H1 (cell line): ENCODE measurements at regions not wholly inside any gene's neighbourhood (a gene's known extent, or its start where the extent isn't known, plus 50 kb on each side); places are given as distances from the start of the nearest gene placed in this dataset.

Experiments
- CTCF ChIA-PET: fragments of 300-600 bp; sonication (Branson Sonifier 250); formaldehyde crosslinking; loops from one replicate; lab custom pipeline; 2021; ENCODE audit not compliant: partially characterized antibody; lab: Charles Lee
- POLR2A ChIA-PET: fragments of 300-600 bp; sonication (Branson Sonifier 250); formaldehyde crosslinking; loops from one replicate; lab custom pipeline; 2021; ENCODE audit warnings: inconsistent platforms; ENCODE audit not compliant: partially characterized antibody; lab: Charles Lee
- DNase-seq, 2 experiments: peaks; one replicate each; pipeline versions ENCODE4 v3.0.0 to v3.0.0-alpha.2; 2010 to 2022; ENCODE audit warnings: low spot score in 2 of 2, low read depth in 1 of 2, mixed read lengths in 1 of 2
- FAIRE-seq: peaks from 2 replicates; lab custom pipeline; 2011; peaks lifted over from hg19 to GRCh38; lab: Jason Lieb, UNC
- H2AFZ ChIP-seq: 2 replicates; pipeline ENCODE4 v1.8.1; 2012; ENCODE audit warnings: low read length, inconsistent platforms
- H2AK5ac ChIP-seq: 2 replicates; pipeline ENCODE4 v1.6.1; 2013; ENCODE audit warnings: low read depth, low read length
- H2BK120ac ChIP-seq: replicated peaks from 2 replicates; pipeline ENCODE3; 2013; ENCODE audit warnings: low read depth, low read length, inconsistent platforms
- H2BK12ac ChIP-seq: 2 replicates; pipeline ENCODE4 v1.6.1; 2013; ENCODE audit warnings: low read depth, low read length
- H2BK15ac ChIP-seq: 2 replicates; pipeline ENCODE4 v1.6.1; 2013; ENCODE audit warnings: low read length
- H2BK20ac ChIP-seq: 2 replicates; pipeline ENCODE4 v1.6.1; 2013; ENCODE audit warnings: low read length
- H2BK5ac ChIP-seq: 2 replicates; pipeline ENCODE4 v1.6.1; 2013; ENCODE audit warnings: low read depth, low read length
- H3K14ac ChIP-seq: 2 replicates; pipeline ENCODE4 v1.6.1; 2013; ENCODE audit warnings: inconsistent platforms; ENCODE audit not compliant: insufficient read length
- H3K18ac ChIP-seq: 2 replicates; pipeline ENCODE4 v1.6.1; 2013; ENCODE audit warnings: low read length; ENCODE audit errors: extremely low read depth
- H3K23ac ChIP-seq: 2 replicates; pipeline ENCODE4 v1.6.1; 2013; ENCODE audit warnings: inconsistent platforms; ENCODE audit not compliant: insufficient read length
- H3K23me2 ChIP-seq: 2 replicates; pipeline ENCODE4 v1.6.1; 2013; ENCODE audit warnings: low read depth, low read length
- H3K27ac ChIP-seq: 2 replicates; pipeline ENCODE4 v1.6.1; 2011; ENCODE audit warnings: low read depth, low read length, inconsistent platforms
- H3K27me3 ChIP-seq, 4 experiments: replicated peaks in 1 of 4; 1 replicate in 1 of 4; 2 replicates in 3 of 4; pipeline versions ENCODE4 v1.6.1 to v1.8.1; 2011 to 2013; ENCODE audit warnings: low read length in 3 of 4, mild to moderate bottlenecking in 3 of 4, inconsistent platforms in 2 of 4, mixed read lengths in 2 of 4, moderate library complexity in 1 of 4; ENCODE audit not compliant: control insufficient read depth in 3 of 4, insufficient read depth in 3 of 4; ENCODE audit errors: extremely low read depth in 1 of 4
- H3K36me3 ChIP-seq, 4 experiments: 2 replicates each; pipeline versions ENCODE4 v1.6.1 to v1.8.1; 2011 to 2013; ENCODE audit warnings: mild to moderate bottlenecking in 4 of 4, low read length in 3 of 4, moderate library complexity in 2 of 4, control low read depth in 1 of 4, inconsistent platforms in 1 of 4; ENCODE audit not compliant: insufficient read depth in 4 of 4, control insufficient read depth in 2 of 4
- H3K4ac ChIP-seq: replicated peaks from 2 replicates; pipeline ENCODE3; 2013; ENCODE audit warnings: low read length, low read depth, mixed read lengths, inconsistent platforms; ENCODE audit not compliant: insufficient read length
- H3K4me1 ChIP-seq, 4 experiments: replicated peaks in 1 of 4; 1 replicate in 1 of 4; 2 replicates in 3 of 4; pipeline versions ENCODE4 v1.6.1 to v1.8.1; 2011 to 2013; ENCODE audit warnings: low read length in 3 of 4, inconsistent platforms in 2 of 4, mixed read lengths in 1 of 4; ENCODE audit not compliant: insufficient read depth in 4 of 4, control insufficient read depth in 3 of 4
- H3K4me2 ChIP-seq, 2 experiments: 2 replicates each; pipeline versions ENCODE4 v1.6.1 to v1.8.1; 2011 to 2013; ENCODE audit warnings: low read depth in 2 of 2, low read length in 2 of 2, control low read depth in 1 of 2, inconsistent platforms in 1 of 2, mild to moderate bottlenecking in 1 of 2; ENCODE audit not compliant: insufficient read depth in 1 of 2
- H3K4me3 ChIP-seq, 4 experiments: fragments of 200-600, 300-600 bp in 1 of 4; sonication (generic), shearing (Covaris generic), sonication (Bioruptor Twin) in 1 of 4; 2 replicates each; pipeline versions ENCODE4 v1.5.1 to v1.8.1; 2011 to 2016; ENCODE audit warnings: low read length in 4 of 4, low read depth in 3 of 4, control low read depth in 2 of 4, inconsistent platforms in 2 of 4, mild to moderate bottlenecking in 2 of 4, mixed read lengths in 1 of 4, moderate library complexity in 1 of 4; ENCODE audit not compliant: insufficient read depth in 2 of 4; ENCODE audit errors: extremely low read depth in 1 of 4
- H3K56ac ChIP-seq: replicated peaks from 2 replicates; pipeline ENCODE3; 2013; ENCODE audit warnings: low read depth, mild to moderate bottlenecking, mixed read lengths, low read length, inconsistent platforms; ENCODE audit not compliant: insufficient read length
- H3K79me1 ChIP-seq: 2 replicates; pipeline ENCODE4 v1.6.1; 2013; ENCODE audit warnings: low read depth, low read length, control low read depth
- H3K79me2 ChIP-seq, 2 experiments: 2 replicates each; pipeline versions ENCODE4 v1.6.1 to v1.8.1; 2012 to 2013; ENCODE audit warnings: low read length in 2 of 2, mild to moderate bottlenecking in 2 of 2, inconsistent platforms in 1 of 2; ENCODE audit not compliant: insufficient read depth in 2 of 2, control insufficient read depth in 1 of 2
- H3K9ac ChIP-seq, 4 experiments: replicated peaks in 1 of 4; 1 replicate in 1 of 4; 2 replicates in 3 of 4; pipeline versions ENCODE4 v1.6.1 to v1.8.1; 2011 to 2013; ENCODE audit warnings: low read depth in 3 of 4, low read length in 3 of 4, control low read depth in 2 of 4, mild to moderate bottlenecking in 2 of 4, moderate library complexity in 2 of 4, inconsistent platforms in 1 of 4; ENCODE audit errors: extremely low read depth in 1 of 4
- H3K9me3 ChIP-seq, 2 experiments: 2 replicates each; pipeline versions ENCODE4 v1.6.1 to v1.8.1; 2012 to 2013; ENCODE audit warnings: mild to moderate bottlenecking in 2 of 2, moderate library complexity in 2 of 2, control low read depth in 1 of 2, inconsistent platforms in 1 of 2, low read depth in 1 of 2, low read length in 1 of 2, mixed read lengths in 1 of 2; ENCODE audit not compliant: insufficient read depth in 2 of 2
- H4K20me1 ChIP-seq, 2 experiments: replicated peaks in 1 of 2; 2 replicates each; pipeline versions ENCODE3 to v1.8.1; 2011 to 2013; ENCODE audit warnings: inconsistent platforms in 2 of 2, low read length in 2 of 2, mild to moderate bottlenecking in 1 of 2; ENCODE audit not compliant: insufficient read depth in 2 of 2, control insufficient read depth in 1 of 2
- H4K5ac ChIP-seq: 2 replicates; pipeline ENCODE4 v1.6.1; 2013; ENCODE audit warnings: low read length, low read depth, mixed read lengths, inconsistent platforms; ENCODE audit not compliant: insufficient read length
- H4K8ac ChIP-seq: 2 replicates; pipeline ENCODE4 v1.8.0; 2013; ENCODE audit warnings: mild to moderate bottlenecking, moderate library complexity, low read length, inconsistent platforms; ENCODE audit not compliant: insufficient read depth; ENCODE audit errors: extremely low read depth
- H4K91ac ChIP-seq: replicated peaks from 2 replicates; pipeline ENCODE3; 2013; ENCODE audit warnings: low read length, mixed read lengths, inconsistent platforms; ENCODE audit not compliant: insufficient read length
- CBX8 ChIP-seq: fragments of 300-800, 300-1000 bp; sonication (generic); IDR thresholded peaks from 2 replicates; pipeline ENCODE4 v1.7.1; 2016; ENCODE audit warnings: low read depth, low read length, borderline replicate concordance
- EZH2 ChIP-seq: fragments of 200-600 bp; sonication (generic); IDR thresholded peaks from 2 replicates; pipeline ENCODE4 v1.7.1; 2012; ENCODE audit warnings: low read depth, mild to moderate bottlenecking, moderate library complexity, low read length, inconsistent platforms; ENCODE audit not compliant: severe bottlenecking
- GABPA ChIP-seq: IDR thresholded peaks from 2 replicates; pipeline ENCODE4 v1.6.1; 2011; ENCODE audit warnings: mild to moderate bottlenecking, low read length, moderate library complexity, borderline replicate concordance; ENCODE audit not compliant: insufficient read depth
- JUN ChIP-seq: IDR thresholded peaks from 2 replicates; pipeline ENCODE4 v1.6.1; 2011; ENCODE audit warnings: low read depth, mild to moderate bottlenecking, improper control_type of control experiment, low read length
- JUND ChIP-seq: IDR thresholded peaks from 2 replicates; pipeline ENCODE4 v1.6.1; 2011; ENCODE audit warnings: mild to moderate bottlenecking, improper control_type of control experiment, low read length
- RBBP5 ChIP-seq: IDR thresholded peaks from 2 replicates; pipeline ENCODE4 v1.7.1; 2012; ENCODE audit warnings: low read depth, mild to moderate bottlenecking, inconsistent platforms, low read length, moderate library complexity, borderline replicate concordance
- RFX5 ChIP-seq: IDR thresholded peaks from 2 replicates; pipeline ENCODE4 v1.6.1; 2011; ENCODE audit warnings: low read depth, low read length, improper control_type of control experiment, borderline replicate concordance
- SIX5 ChIP-seq: IDR thresholded peaks from 2 replicates; pipeline ENCODE4 v1.6.1; 2011; ENCODE audit warnings: mild to moderate bottlenecking, low read depth, low read length
- SP4 ChIP-seq: IDR thresholded peaks from 2 replicates; pipeline ENCODE4 v1.6.1; 2012; ENCODE audit warnings: low read length, inconsistent platforms
- TEAD4 ChIP-seq: IDR thresholded peaks from 2 replicates; pipeline ENCODE4 v1.6.1; 2012; ENCODE audit warnings: low read depth, low read length, inconsistent platforms, mixed read lengths
- WGBS, 2 experiments: shearing (Covaris generic) in 1 of 2; methylation state at CpG; one replicate each; pipeline versions ENCODE4 v1.1.6 to v1.1.7; 2013 to 2015; ENCODE audit warnings: low lambda C conversion rate in 2 of 2, mixed read lengths in 2 of 2, inconsistent platforms in 1 of 2, low coverage in 1 of 2, missing lambda C conversion rate in 1 of 2; ENCODE audit not compliant: insufficient replicate concordance in 2 of 2, insufficient coverage in 1 of 2, insufficient read length in 1 of 2; ENCODE audit errors: extremely low coverage in 1 of 2, missing lambda C conversion rate in 1 of 2; 5-methylcytosine and 5-hydroxymethylcytosine counted together
- TF ChIP-seq, protein P1 (sequence below): IDR thresholded peaks from 2 replicates; pipeline ENCODE4 v1.6.1; 2012; ENCODE audit warnings: low read length, inconsistent platforms
- TF ChIP-seq, protein P2 (sequence below): IDR thresholded peaks from 2 replicates; pipeline ENCODE4 v1.6.1; 2011; ENCODE audit warnings: low read depth, mild to moderate bottlenecking, low read length; ENCODE audit not compliant: insufficient read depth
- TF ChIP-seq, protein P3 (sequence below): IDR thresholded peaks from 2 replicates; pipeline ENCODE4 v1.6.1; 2012; ENCODE audit warnings: inconsistent platforms

DNA sequence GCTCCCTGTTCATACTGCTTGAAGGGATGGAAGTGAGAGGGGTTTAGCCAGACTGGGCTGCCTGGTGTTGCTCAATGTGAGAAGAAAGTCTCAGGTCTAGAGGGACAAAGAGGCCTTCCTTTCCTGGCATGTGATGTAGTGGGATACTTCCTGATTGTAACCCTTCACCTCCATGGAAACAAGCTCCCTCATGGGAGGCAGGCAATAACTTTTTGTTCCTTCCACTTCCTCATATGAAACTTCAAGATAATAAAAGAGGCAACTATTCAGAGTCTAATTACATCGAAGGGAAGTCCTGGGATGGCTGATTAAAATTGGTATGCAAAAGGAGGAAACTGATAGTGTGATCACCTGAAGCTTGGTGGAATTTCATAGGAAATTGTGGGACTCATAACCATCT is 84.1 kb upstream of the ETV1 start:
- H2BK120ac ChIP-seq: no peak overlapping the region
- no peaks in the 10 kb centered on the region for H3K9me3 ChIP-seq
- no peak overlapping the region for H3K56ac ChIP-seq
- H2AK5ac ChIP-seq: no peak overlapping the region
- FAIRE-seq (no peak), DNase-seq (no peak)
- no peak overlapping the region for H4K8ac ChIP-seq
- H3K27me3 ChIP-seq: no peaks in the 10 kb centered on the region
- no peak overlapping the region for H3K18ac ChIP-seq
- no peak overlapping the region for H3K4ac ChIP-seq
- no peak overlapping the region for H3K4me2 ChIP-seq
- no peak overlapping the region for H2BK5ac ChIP-seq
- no peak overlapping the region for H2BK20ac ChIP-seq
- H2BK12ac ChIP-seq: no peak overlapping the region
- WGBS, 2 experiments: 92% methylated on average over 1 of the region's 1 CpG; no CpG with 5 or more reads in 1 of the 2 experiments
- H3K14ac ChIP-seq: no peak overlapping the region
- POLR2A ChIA-PET: no interaction called here
- CTCF ChIA-PET: no interaction called here
- no peaks in the 10 kb centered on the region for H3K79me1 ChIP-seq
- H4K5ac ChIP-seq: no peak overlapping the region
- no peak overlapping the region for H4K91ac ChIP-seq
- no peak overlapping the region for H2BK15ac ChIP-seq
- no peaks in the 10 kb centered on the region for H3K36me3 ChIP-seq
- H3K23ac ChIP-seq: no peak overlapping the region
- no peaks in the 10 kb centered on the region for H3K79me2 ChIP-seq
- H3K9ac ChIP-seq: no peak overlapping the region
- H3K23me2 ChIP-seq: no peaks in the 10 kb centered on the region
- no peaks in the 10 kb centered on the region for H4K20me1 ChIP-seq
- no peak overlapping the region for H3K27ac ChIP-seq
- H2AFZ ChIP-seq: no peak overlapping the region
- TF ChIP-seq SP4 (no peak), SIX5 (no peak), JUND (no peak), CBX8 (no peak), JUN (no peak), GABPA (no peak), RBBP5 (no peak), TEAD4 (no peak), EZH2 (no peak), RFX5 (no peak)
- TF ChIP-seq, protein P1, sequence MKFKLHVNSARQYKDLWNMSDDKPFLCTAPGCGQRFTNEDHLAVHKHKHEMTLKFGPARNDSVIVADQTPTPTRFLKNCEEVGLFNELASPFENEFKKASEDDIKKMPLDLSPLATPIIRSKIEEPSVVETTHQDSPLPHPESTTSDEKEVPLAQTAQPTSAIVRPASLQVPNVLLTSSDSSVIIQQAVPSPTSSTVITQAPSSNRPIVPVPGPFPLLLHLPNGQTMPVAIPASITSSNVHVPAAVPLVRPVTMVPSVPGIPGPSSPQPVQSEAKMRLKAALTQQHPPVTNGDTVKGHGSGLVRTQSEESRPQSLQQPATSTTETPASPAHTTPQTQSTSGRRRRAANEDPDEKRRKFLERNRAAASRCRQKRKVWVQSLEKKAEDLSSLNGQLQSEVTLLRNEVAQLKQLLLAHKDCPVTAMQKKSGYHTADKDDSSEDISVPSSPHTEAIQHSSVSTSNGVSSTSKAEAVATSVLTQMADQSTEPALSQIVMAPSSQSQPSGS: no peak
- TF ChIP-seq, protein P2, sequence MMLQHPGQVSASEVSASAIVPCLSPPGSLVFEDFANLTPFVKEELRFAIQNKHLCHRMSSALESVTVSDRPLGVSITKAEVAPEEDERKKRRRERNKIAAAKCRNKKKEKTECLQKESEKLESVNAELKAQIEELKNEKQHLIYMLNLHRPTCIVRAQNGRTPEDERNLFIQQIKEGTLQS: no peak
- TF ChIP-seq, protein P3, sequence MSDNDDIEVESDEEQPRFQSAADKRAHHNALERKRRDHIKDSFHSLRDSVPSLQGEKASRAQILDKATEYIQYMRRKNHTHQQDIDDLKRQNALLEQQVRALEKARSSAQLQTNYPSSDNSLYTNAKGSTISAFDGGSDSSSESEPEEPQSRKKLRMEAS: no peak
- no peak overlapping the region for H3K4me3 ChIP-seq
- H3K4me1 ChIP-seq: no peaks in the 10 kb centered on the region
